ENCODE measurements at regions not wholly inside any gene's neighbourhood (a gene's known extent, or its start where the extent isn't known, plus 50 kb on each side); places are given as distances from the start of the nearest gene placed in this dataset.
A peak's percentile ranks its signal among the peaks of the same experiment; 100 is the strongest.

DNA sequence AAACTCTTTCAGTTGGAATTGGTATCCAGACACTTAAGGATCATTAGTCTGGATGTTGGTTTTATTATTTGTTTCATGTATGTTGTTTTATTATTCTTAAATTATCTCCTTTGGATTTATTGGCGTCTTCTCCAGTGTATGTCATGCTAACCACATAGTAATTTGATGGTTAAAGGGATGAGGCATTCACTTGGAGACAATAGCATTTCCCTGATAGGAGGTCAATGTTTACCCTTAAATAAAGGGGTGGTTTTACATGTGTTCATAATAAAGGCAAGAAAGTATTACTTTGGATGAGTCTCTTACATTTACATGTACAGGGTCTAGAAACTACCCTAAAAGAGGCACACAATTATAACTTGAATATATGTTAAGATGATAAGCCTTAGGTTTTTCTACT, 51.2 kb upstream of the RNF144B start:
- Mint-ChIP-seq H3K27ac (no peak overlapping the region), H3K4me1 (peaks cover 27% of the 10 kb centered on the region), H3K27me3 (no peaks in the 10 kb centered on the region), H3K36me3 (ENCODE audit: low read depth) (no peaks in the 10 kb centered on the region), H3K9me3 (no peaks in the 10 kb centered on the region), H3K4me3 (no peak overlapping the region)
- no peak for DNase-seq
- ATAC-seq (ENCODE audit: low read depth) = no peak
- ChIA-PET CTCF (no interaction called here), POLR2A (no interaction called here)
- TF ChIP-seq, protein P1, sequence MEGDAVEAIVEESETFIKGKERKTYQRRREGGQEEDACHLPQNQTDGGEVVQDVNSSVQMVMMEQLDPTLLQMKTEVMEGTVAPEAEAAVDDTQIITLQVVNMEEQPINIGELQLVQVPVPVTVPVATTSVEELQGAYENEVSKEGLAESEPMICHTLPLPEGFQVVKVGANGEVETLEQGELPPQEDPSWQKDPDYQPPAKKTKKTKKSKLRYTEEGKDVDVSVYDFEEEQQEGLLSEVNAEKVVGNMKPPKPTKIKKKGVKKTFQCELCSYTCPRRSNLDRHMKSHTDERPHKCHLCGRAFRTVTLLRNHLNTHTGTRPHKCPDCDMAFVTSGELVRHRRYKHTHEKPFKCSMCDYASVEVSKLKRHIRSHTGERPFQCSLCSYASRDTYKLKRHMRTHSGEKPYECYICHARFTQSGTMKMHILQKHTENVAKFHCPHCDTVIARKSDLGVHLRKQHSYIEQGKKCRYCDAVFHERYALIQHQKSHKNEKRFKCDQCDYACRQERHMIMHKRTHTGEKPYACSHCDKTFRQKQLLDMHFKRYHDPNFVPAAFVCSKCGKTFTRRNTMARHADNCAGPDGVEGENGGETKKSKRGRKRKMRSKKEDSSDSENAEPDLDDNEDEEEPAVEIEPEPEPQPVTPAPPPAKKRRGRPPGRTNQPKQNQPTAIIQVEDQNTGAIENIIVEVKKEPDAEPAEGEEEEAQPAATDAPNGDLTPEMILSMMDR (IDR thresholded peaks at IDR 0.05) = no peak
- intact Hi-C loops (cut with micrococcal nuclease) = loop anchor here (10.0 kb wide), 1 partner anchor 631 kb away; the partner anchor contains the start of gene NUP153

DNA sequence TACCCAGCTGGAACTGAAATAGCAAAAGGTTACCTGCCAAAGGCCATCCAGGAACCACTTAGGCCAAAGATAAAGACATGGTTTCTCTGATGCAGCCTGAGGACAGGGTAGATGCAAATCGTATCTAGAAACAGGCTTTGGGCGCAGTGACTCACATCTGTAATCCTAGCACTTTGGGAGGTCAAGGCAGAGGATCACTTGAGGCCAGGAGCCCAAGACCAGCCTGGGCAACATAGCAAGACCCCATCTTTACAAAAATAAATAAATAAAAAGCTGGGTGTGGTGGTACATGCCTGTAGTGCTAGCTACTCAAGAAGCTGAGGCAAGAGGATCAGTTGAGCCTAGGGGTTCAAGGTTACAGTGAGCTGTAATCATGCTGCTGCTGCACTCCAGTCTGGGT, 52.9 kb upstream of the RNF144B start:
- POLR2A ChIA-PET = interaction anchor here (2.4 kb wide), 1 partner anchor 8 kb away, joined by 13 read pairs; no protein-coding TSS in a partner anchor
- TF ChIP-seq, protein P1 (IDR thresholded peaks at IDR 0.05) = no peak
- Mint-ChIP-seq H3K9me3 (no peaks in the 10 kb centered on the region), H3K4me1 (peaks cover 39% of the 10 kb centered on the region), H3K36me3 (ENCODE audit: low read depth) (no peaks in the 10 kb centered on the region), H3K27ac (no peak overlapping the region), H3K4me3 (no peak overlapping the region), H3K27me3 (no peaks in the 10 kb centered on the region)
- intact Hi-C loops (cut with micrococcal nuclease) = loop anchor here (5.0 to 10.0 kb wide), 2 partner anchors 177 to 629 kb away; partner anchors contain the start of genes KDM1B, NUP153 and TPMT
- DNase-seq (no peak), ATAC-seq (ENCODE audit: low read depth) (no peak)
- CTCF ChIA-PET = interaction anchor here (1.4 kb wide), 1 partner anchor 169 kb away, joined by 4 read pairs; no protein-coding TSS in a partner anchor

DNA sequence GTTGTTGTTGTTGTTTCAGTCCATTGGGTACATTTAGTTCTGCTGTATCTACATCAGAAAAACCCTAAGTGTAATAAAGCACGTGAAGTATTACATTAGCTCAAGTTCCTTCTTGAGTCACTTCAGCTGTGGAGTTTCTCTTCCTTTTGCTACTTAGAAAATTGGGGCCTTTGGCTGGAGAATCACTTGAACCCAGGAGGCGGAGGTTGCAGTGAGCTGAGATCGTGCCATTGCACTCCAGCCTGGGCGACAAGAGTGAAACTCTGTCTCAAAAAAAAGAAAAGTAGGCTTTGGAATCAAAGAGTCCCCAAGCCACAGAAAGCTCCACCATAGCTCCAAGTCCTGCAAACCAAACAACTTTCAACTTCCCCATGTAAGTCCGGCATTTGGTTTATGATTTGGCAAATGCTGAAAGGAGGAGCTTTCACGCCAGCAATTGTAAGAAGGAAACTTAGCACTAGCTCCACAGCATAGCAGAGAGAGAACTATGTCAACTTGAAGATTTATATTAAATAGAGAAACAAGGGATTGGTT, 56.5 kb upstream of the RNF144B start:
- H3K4me1 Mint-ChIP-seq = peaks cover 53% of the 10 kb centered on the region
- ATAC-seq (ENCODE audit: low read depth) = peak; percentile 62
- H3K36me3 Mint-ChIP-seq (ENCODE audit: low read depth) = no peaks in the 10 kb centered on the region
- no peaks in the 10 kb centered on the region for H3K9me3 Mint-ChIP-seq
- TF ChIP-seq, protein P1 (IDR thresholded peaks at IDR 0.05) = no peak
- intact Hi-C loops (cut with micrococcal nuclease) = loop anchor here (1.0 to 10.0 kb wide), 4 partner anchors 57 to 626 kb away; partner anchors contain the start of genes KDM1B, NUP153, RNF144B and TPMT
- ChIA-PET POLR2A (interaction anchor here (0.7 to 4.4 kb wide), 12 partner anchors 13 to 624 kb away, joined by 3 to 49 read pairs (median 4); partner anchors contain the start of gene RNF144B), CTCF (interaction anchor here (0.9 to 2.4 kb wide), 3 partner anchors 29 to 172 kb away, joined by 3 to 15 read pairs (median 3); partner anchors contain the start of gene RNF144B)
- no peaks in the 10 kb centered on the region for H3K27me3 Mint-ChIP-seq
- H3K27ac Mint-ChIP-seq = peak overlapping the region; percentile 84
- peak; percentile 24 for DNase-seq
- H3K4me3 Mint-ChIP-seq = peak overlapping the region; percentile 29

DNA sequence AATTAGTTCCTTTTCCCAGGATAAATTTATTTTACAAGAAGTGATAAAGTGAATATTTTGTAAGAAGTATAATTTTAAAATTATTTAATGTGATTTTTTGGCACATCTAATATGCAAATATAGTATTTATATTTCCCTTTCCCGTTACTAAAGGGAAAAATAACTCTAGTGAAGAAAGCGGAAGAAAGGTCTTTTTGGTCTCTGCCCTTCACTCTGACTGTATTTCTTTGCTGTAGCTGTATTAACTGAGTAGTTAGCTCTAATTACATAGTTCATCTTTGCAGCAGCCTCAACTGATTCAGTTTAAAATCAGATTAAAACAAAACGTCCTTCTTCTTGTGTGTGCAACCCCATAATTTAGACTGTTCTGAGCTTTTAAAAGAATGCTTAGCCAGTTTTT, 57.4 kb upstream of the RNF144B start:
- no peaks in the 10 kb centered on the region for H3K9me3 Mint-ChIP-seq
- TF ChIP-seq, protein P1 (IDR thresholded peaks at IDR 0.05) = no peak
- POLR2A ChIA-PET = interaction anchor here (1.1 to 4.4 kb wide), 7 partner anchors 14 to 172 kb away, joined by 3 to 49 read pairs (median 7); partner anchors contain the start of gene RNF144B
- peak overlapping the region; percentile 84 for H3K27ac Mint-ChIP-seq
- no peak for DNase-seq
- H3K4me1 Mint-ChIP-seq = peaks cover 54% of the 10 kb centered on the region
- intact Hi-C loops (cut with micrococcal nuclease) = loop anchor here (1.0 to 10.0 kb wide), 5 partner anchors 58 to 1175 kb away; partner anchors contain the start of genes KDM1B, NUP153, RNF144B and TPMT
- no peaks in the 10 kb centered on the region for H3K36me3 Mint-ChIP-seq (ENCODE audit: low read depth)
- ATAC-seq (ENCODE audit: low read depth) = no peak
- H3K4me3 Mint-ChIP-seq = no peak overlapping the region
- CTCF ChIA-PET = interaction anchor here (2.4 kb wide), 1 partner anchor 173 kb away, joined by 15 read pairs; no protein-coding TSS in a partner anchor
- no peaks in the 10 kb centered on the region for H3K27me3 Mint-ChIP-seq

- Mint-ChIP-seq H3K9me3 (no peaks in the 10 kb centered on the region), H3K27ac (peak overlapping the region; percentile 68), H3K4me1 (peaks cover 55% of the 10 kb centered on the region), H3K4me3 (peak overlapping the region; percentile 3), H3K27me3 (no peaks in the 10 kb centered on the region), H3K36me3 (ENCODE audit: low read depth) (no peaks in the 10 kb centered on the region)
- ChIA-PET CTCF (interaction anchor here (1.0 to 3.0 kb wide), 4 partner anchors 8 to 175 kb away, joined by 3 to 39 read pairs (median 4); partner anchors contain the start of gene RNF144B), POLR2A (interaction anchor here (0.9 to 4.4 kb wide), 5 partner anchors 59 to 173 kb away, joined by 3 to 49 read pairs (median 8); partner anchors contain the start of gene RNF144B)
- TF ChIP-seq, protein P1 (IDR thresholded peaks at IDR 0.05) = no peak
- intact Hi-C loops (cut with micrococcal nuclease) = loop anchor here (10.0 kb wide), 1 partner anchor 1174 kb away; no protein-coding TSS in a partner anchor
- ATAC-seq (ENCODE audit: low read depth) (peak; percentile 19), DNase-seq (no peak)
These were observed 58.6 kb upstream of the RNF144B start for GRCh38 chr6:18328540-18328939.

Measured in activated B cell treated with CpG ODN at 0.5 μM for 24 hours (primary cell).